AG04450 (cell line): ENCODE measurements at regions not wholly inside any gene's neighbourhood (a gene's known extent, or its start where the extent isn't known, plus 50 kb on each side); places are given as distances from the start of the nearest gene placed in this dataset.

ENCODE experiments used
- CTCF ChIA-PET: fragments of 300-600, 350-600 bp; formaldehyde crosslinking; extraction: SDS; loops from one replicate; lab custom pipeline; 2022; ENCODE audit warnings: antibody characterized with exemption, inconsistent platforms; lab: Charles Lee
- POLR2A ChIA-PET: fragments of 350-600 bp; formaldehyde crosslinking; extraction: SDS; loops from one replicate; lab custom pipeline; 2021; ENCODE audit warnings: antibody characterized with exemption, inconsistent platforms; lab: Yijun Ruan, JAX
- DNase-seq: peaks from one replicate; pipeline ENCODE4 v3.0.0-alpha.2; 2011; ENCODE audit warnings: low read depth, low spot score
- H3K27ac ChIP-seq: one replicate; pipeline ENCODE4 v1.5.1; 2012; ENCODE audit warnings: low read depth, low read length, control low read depth
- H3K27me3 ChIP-seq: one replicate; pipeline ENCODE4 v1.6.0; 2012; ENCODE audit warnings: low read length; ENCODE audit not compliant: control insufficient read depth, insufficient read depth
- H3K4me3 ChIP-seq: 2 replicates; pipeline ENCODE4 v1.5.1; 2011; ENCODE audit warnings: mild to moderate bottlenecking, low read depth, low read length, control low read depth
- H3K9me3 ChIP-seq: 2 replicates; pipeline ENCODE4 v1.5.1; 2012; ENCODE audit warnings: low read length; ENCODE audit not compliant: control insufficient read depth, insufficient read depth
- CTCF ChIP-seq: IDR thresholded peaks from 2 replicates; pipeline ENCODE4 v1.5.1; 2011; ENCODE audit warnings: low read depth, low read length, control low read depth, inconsistent platforms

GRCh38 chr20:20989081-20989480 lies 117.1 kb downstream of the LINC00237 start:
- DNase-seq, result no peak
- H3K27ac ChIP-seq, result no peak overlapping the region
- CTCF ChIA-PET, result no interaction called here

GRCh38 chr20:20979934-20980333 lies 126.2 kb downstream of the LINC00237 start:
- DNase-seq, result no peak
- ChIA-PET CTCF (no interaction called here), POLR2A (no interaction called here)
- H3K27ac ChIP-seq, result no peak overlapping the region
- no peaks in the 10 kb centered on the region for H3K27me3 ChIP-seq
- H3K4me3 ChIP-seq, result no peak overlapping the region
- TF ChIP-seq CTCF, result no peak
- H3K9me3 ChIP-seq, result no peaks in the 10 kb centered on the region

More at GRCh38 chr20:20989081-20989480, 117.1 kb downstream of the LINC00237 start:
- POLR2A ChIA-PET, result no interaction called here
- peaks cover 12% of the 10 kb centered on the region for H3K9me3 ChIP-seq
- H3K27me3 ChIP-seq, result no peaks in the 10 kb centered on the region
- no peak for TF ChIP-seq CTCF
- no peak overlapping the region for H3K4me3 ChIP-seq

- Histone ChIP-seq H3K27me3 (no peaks in the 10 kb centered on the region), H3K9me3 (peaks cover 9% of the 10 kb centered on the region; the same call in 1 of the 2 replicates), H3K27ac (no peak overlapping the region), H3K4me3 (no peak overlapping the region)
- no peak for TF ChIP-seq CTCF
- DNase-seq, result no peak
- POLR2A ChIA-PET, result no interaction called here
- CTCF ChIA-PET, result interaction anchor here (0.6 kb wide), 1 partner anchor 18 kb away, joined by 3 read pairs; no protein-coding TSS in a partner anchor
Observed at GRCh38 chr20:20977786-20978185, 128.4 kb downstream of the LINC00237 start.

- H3K27me3 ChIP-seq, result no peaks in the 10 kb centered on the region
- H3K27ac ChIP-seq, result no peak overlapping the region
- POLR2A ChIA-PET, result no interaction called here
- H3K9me3 ChIP-seq, result peaks cover 12% of the 10 kb centered on the region; the same call in 1 of the 2 replicates
- no peak overlapping the region for H3K4me3 ChIP-seq
- no peak for DNase-seq
- CTCF ChIA-PET, result no interaction called here
- no peak for TF ChIP-seq CTCF
Observed at GRCh38 chr20:20972490-20972889, 133.7 kb downstream of the LINC00237 start.

- Histone ChIP-seq H3K27me3 (no peaks in the 10 kb centered on the region), H3K27ac (no peak overlapping the region), H3K9me3 (peaks cover 12% of the 10 kb centered on the region; the same call in 1 of the 2 replicates), H3K4me3 (no peak overlapping the region)
- CTCF ChIA-PET, result no interaction called here
- TF ChIP-seq CTCF, result no peak
- no peak for DNase-seq
- POLR2A ChIA-PET, result no interaction called here
Observed at GRCh38 chr20:20971810-20972209, 134.3 kb downstream of the LINC00237 start.
